Activated B cell treated with CpG ODN at 0.5 μM for 24 hours (primary cell): ENCODE measurements at regions not wholly inside any gene's neighbourhood (a gene's known extent, or its start where the extent isn't known, plus 50 kb on each side); places are given as distances from the start of the nearest gene placed in this dataset.
A peak's percentile ranks its signal among the peaks of the same experiment; 100 is the strongest.

Source experiments
- ATAC-seq: fragments of 200-7000 bp; cut with Tn5 transposase; one replicate; pipeline ENCODE4 v1.10.0; 2021; ENCODE audit warnings: low read depth, mild to moderate bottlenecking, moderate library complexity
- CTCF ChIA-PET: fragments of 350-600 bp; sonication (Branson Sonifier 250); formaldehyde crosslinking; loops from one replicate; lab custom pipeline; 2021; ENCODE audit warnings: antibody characterized with exemption; lab: Charles Lee
- POLR2A ChIA-PET: fragments of 350-600 bp; sonication (Branson Sonifier 250); formaldehyde crosslinking; loops from one replicate; lab custom pipeline; 2021; ENCODE audit warnings: antibody characterized with exemption; lab: Charles Lee
- DNase-seq: peaks from one replicate; pipeline ENCODE4 v3.0.0; 2022
- H3K27ac Mint-ChIP-seq: one replicate; pipeline ENCODE4 v1.8.0; 2020; ENCODE audit warnings: mixed read lengths
- H3K27me3 Mint-ChIP-seq: one replicate; pipeline ENCODE4 v1.8.0; 2021; ENCODE audit warnings: mixed read lengths
- H3K36me3 Mint-ChIP-seq: one replicate; pipeline ENCODE4 v1.8.0; 2021; ENCODE audit warnings: low read depth, mixed read lengths
- H3K4me1 Mint-ChIP-seq: one replicate; pipeline ENCODE4 v1.8.0; 2021; ENCODE audit warnings: mixed read lengths
- H3K4me3 Mint-ChIP-seq: one replicate; pipeline ENCODE4 v1.8.0; 2020; ENCODE audit warnings: mild to moderate bottlenecking, mixed read lengths
- H3K9me3 Mint-ChIP-seq: one replicate; pipeline ENCODE4 v1.8.0; 2020; ENCODE audit warnings: mixed read lengths
- intact Hi-C: fragments of 100-400 bp; cut with micrococcal nuclease; formaldehyde crosslinking; loops from one replicate; pipeline ENCODE4 v1.15.1; 2024
- TF ChIP-seq, protein P1 (sequence below): fragments of 200-600 bp; IDR thresholded peaks from one replicate; pipeline ENCODE4 v1.8.0; 2022; ENCODE audit warnings: antibody characterized with exemption, mild to moderate bottlenecking

- TF ChIP-seq, protein P1, sequence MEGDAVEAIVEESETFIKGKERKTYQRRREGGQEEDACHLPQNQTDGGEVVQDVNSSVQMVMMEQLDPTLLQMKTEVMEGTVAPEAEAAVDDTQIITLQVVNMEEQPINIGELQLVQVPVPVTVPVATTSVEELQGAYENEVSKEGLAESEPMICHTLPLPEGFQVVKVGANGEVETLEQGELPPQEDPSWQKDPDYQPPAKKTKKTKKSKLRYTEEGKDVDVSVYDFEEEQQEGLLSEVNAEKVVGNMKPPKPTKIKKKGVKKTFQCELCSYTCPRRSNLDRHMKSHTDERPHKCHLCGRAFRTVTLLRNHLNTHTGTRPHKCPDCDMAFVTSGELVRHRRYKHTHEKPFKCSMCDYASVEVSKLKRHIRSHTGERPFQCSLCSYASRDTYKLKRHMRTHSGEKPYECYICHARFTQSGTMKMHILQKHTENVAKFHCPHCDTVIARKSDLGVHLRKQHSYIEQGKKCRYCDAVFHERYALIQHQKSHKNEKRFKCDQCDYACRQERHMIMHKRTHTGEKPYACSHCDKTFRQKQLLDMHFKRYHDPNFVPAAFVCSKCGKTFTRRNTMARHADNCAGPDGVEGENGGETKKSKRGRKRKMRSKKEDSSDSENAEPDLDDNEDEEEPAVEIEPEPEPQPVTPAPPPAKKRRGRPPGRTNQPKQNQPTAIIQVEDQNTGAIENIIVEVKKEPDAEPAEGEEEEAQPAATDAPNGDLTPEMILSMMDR = no peak
- ChIA-PET POLR2A (no interaction called here), CTCF (no interaction called here)
- intact Hi-C loops = no loop called here
- DNase-seq (no peak), ATAC-seq (no peak)
- Mint-ChIP-seq H3K4me1 (no peaks in the 10 kb centered on the region), H3K36me3 (no peaks in the 10 kb centered on the region), H3K27me3 (peaks cover 4% of the 10 kb centered on the region), H3K27ac (peak overlapping the region; percentile 31), H3K9me3 (no peaks in the 10 kb centered on the region), H3K4me3 (no peak overlapping the region)
Observed at GRCh38 chr9:91132576-91133073, 229.1 kb downstream of the AUH start.

DNA sequence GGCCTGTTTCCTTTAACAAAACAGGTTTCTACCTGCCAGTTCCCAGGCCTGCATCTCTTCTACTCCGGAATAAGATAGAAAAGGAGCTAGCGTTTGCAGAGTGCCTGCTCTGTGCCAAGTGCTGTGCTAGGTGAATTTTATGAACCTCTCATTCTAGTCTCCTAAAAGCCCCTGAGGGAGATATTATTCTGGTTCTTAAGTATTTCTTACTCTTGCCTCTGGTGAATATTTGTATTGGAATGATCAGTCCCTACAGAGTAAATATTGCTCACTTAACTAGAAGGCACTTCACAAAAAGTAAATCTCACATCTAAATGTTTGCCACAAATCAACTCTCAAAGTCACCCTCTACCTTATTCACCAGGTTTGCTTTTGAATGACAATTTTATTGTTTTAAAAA, 227.1 kb downstream of the AUH start:
- peaks cover 8% of the 10 kb centered on the region for H3K27me3 Mint-ChIP-seq
- DNase-seq (no peak), ATAC-seq (no peak)
- TF ChIP-seq, protein P1 = no peak
- H3K9me3 Mint-ChIP-seq = no peaks in the 10 kb centered on the region
- H3K36me3 Mint-ChIP-seq = no peaks in the 10 kb centered on the region
- H3K4me3 Mint-ChIP-seq = no peak overlapping the region
- POLR2A ChIA-PET = no interaction called here
- H3K4me1 Mint-ChIP-seq = no peaks in the 10 kb centered on the region
- no peak overlapping the region for H3K27ac Mint-ChIP-seq
- intact Hi-C loops = no loop called here
- CTCF ChIA-PET = no interaction called here

DNA sequence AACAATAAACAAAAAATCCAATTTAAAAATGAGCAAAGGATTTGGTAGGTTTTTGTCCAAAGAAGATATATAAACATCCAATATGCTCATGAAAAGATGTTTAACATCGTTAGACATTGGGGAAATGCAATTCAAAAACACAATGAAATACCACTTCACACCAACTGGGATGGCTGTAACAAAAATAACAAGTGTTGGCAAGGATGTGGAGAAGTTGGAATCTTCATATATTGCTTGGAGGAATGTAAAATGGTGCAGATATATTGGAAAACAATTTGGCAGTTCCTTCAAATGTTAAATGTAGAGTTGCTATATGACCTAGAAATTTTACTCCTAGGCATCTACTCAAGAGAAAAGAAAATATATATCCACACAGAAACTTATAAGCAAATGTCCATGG, 224.3 kb downstream of the AUH start:
- POLR2A ChIA-PET = no interaction called here
- H3K36me3 Mint-ChIP-seq = no peaks in the 10 kb centered on the region
- no peak overlapping the region for H3K4me3 Mint-ChIP-seq
- CTCF ChIA-PET = no interaction called here
- H3K27me3 Mint-ChIP-seq = peaks cover 5% of the 10 kb centered on the region
- H3K9me3 Mint-ChIP-seq = no peaks in the 10 kb centered on the region
- intact Hi-C loops = no loop called here
- H3K27ac Mint-ChIP-seq = no peak overlapping the region
- TF ChIP-seq, protein P1 = no peak
- DNase-seq (no peak), ATAC-seq (no peak)
- H3K4me1 Mint-ChIP-seq = no peaks in the 10 kb centered on the region

- no peaks in the 10 kb centered on the region for H3K36me3 Mint-ChIP-seq
- no peak for DNase-seq
- TF ChIP-seq, protein P1 = no peak
- peaks cover 5% of the 10 kb centered on the region for H3K27me3 Mint-ChIP-seq
- ATAC-seq = no peak
- no peak overlapping the region for H3K4me3 Mint-ChIP-seq
- intact Hi-C loops = no loop called here
- H3K9me3 Mint-ChIP-seq = no peaks in the 10 kb centered on the region
- H3K27ac Mint-ChIP-seq = no peak overlapping the region
- no peaks in the 10 kb centered on the region for H3K4me1 Mint-ChIP-seq
- ChIA-PET POLR2A (no interaction called here), CTCF (no interaction called here)
Observed at GRCh38 chr9:91138760-91139159, 223.0 kb downstream of the AUH start.

DNA sequence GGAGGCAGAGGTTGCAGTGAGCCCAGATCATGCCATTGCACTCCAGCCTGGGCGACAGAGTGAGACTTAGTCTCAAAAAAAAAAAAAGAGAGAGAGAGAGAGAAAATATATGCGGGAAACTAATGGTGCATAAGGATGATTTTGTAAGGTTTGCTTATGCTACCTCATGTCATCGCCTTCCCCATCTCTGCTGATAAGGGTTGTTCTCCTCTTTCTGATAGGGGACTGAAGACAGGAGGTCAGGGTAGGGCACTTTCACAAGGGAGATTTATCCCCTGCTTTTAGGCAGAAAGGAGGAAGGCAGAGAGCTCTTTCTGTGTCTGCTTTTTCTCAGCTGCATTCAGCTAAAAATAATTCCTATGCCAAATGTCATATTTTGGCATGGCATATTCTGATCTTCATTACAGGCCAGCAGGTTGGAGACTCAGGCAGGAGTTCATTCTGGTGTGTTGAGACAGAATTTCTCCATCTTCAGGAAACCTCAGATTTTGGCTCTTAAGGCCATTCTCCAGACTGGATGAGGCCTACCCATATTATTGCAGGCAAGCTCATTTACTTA, 220.2 kb downstream of the AUH start:
- Mint-ChIP-seq H3K4me1 (no peaks in the 10 kb centered on the region), H3K27ac (no peak overlapping the region), H3K9me3 (no peaks in the 10 kb centered on the region), H3K36me3 (no peaks in the 10 kb centered on the region), H3K4me3 (no peak overlapping the region), H3K27me3 (peaks cover 5% of the 10 kb centered on the region)
- no peak for ATAC-seq
- no peak for DNase-seq
- ChIA-PET CTCF (no interaction called here), POLR2A (no interaction called here)
- TF ChIP-seq, protein P1 = no peak
- intact Hi-C loops = no loop called here
